Activated naive CD4-positive, alpha-beta T cell treated with anti-CD3 and anti-CD28 coated beads, Interleukin-2, amount 50 U/mL, for 24 hours (primary cell): ENCODE measurements at regions not wholly inside any gene's neighbourhood (a gene's known extent, or its start where the extent isn't known, plus 50 kb on each side); places are given as distances from the start of the nearest gene placed in this dataset.

ENCODE experiments used
- H3K27ac Mint-ChIP-seq: one replicate; pipeline ENCODE4 v1.8.0; 2021; ENCODE audit warnings: mild to moderate bottlenecking, mixed read lengths
- H3K27me3 Mint-ChIP-seq: one replicate; pipeline ENCODE4 v1.8.0; 2021; ENCODE audit warnings: mixed read lengths
- H3K36me3 Mint-ChIP-seq: one replicate; pipeline ENCODE4 v1.8.0; 2021; ENCODE audit warnings: mixed read lengths
- H3K4me1 Mint-ChIP-seq: one replicate; pipeline ENCODE4 v1.8.0; 2021; ENCODE audit warnings: mixed read lengths
- H3K4me3 Mint-ChIP-seq: one replicate; pipeline ENCODE4 v1.8.0; 2021; ENCODE audit warnings: mild to moderate bottlenecking, mixed read lengths
- H3K9me3 Mint-ChIP-seq: one replicate; pipeline ENCODE4 v1.8.0; 2021; ENCODE audit warnings: mixed read lengths

GRCh38 chr4:141411936-141412335 lies 191.2 kb downstream of the ZNF330 start:
- Mint-ChIP-seq H3K27ac (no peak overlapping the region), H3K36me3 (no peaks in the 10 kb centered on the region), H3K27me3 (no peaks in the 10 kb centered on the region), H3K4me3 (no peak overlapping the region), H3K4me1 (no peaks in the 10 kb centered on the region), H3K9me3 (no peaks in the 10 kb centered on the region)

GRCh38 chr4:141413366-141413765 lies 192.7 kb downstream of the ZNF330 start:
- H3K27me3 Mint-ChIP-seq: no peaks in the 10 kb centered on the region
- H3K4me3 Mint-ChIP-seq: no peak overlapping the region
- no peaks in the 10 kb centered on the region for H3K9me3 Mint-ChIP-seq
- no peak overlapping the region for H3K27ac Mint-ChIP-seq
- H3K36me3 Mint-ChIP-seq: no peaks in the 10 kb centered on the region
- H3K4me1 Mint-ChIP-seq: no peaks in the 10 kb centered on the region

- no peaks in the 10 kb centered on the region for H3K9me3 Mint-ChIP-seq
- H3K4me3 Mint-ChIP-seq: no peak overlapping the region
- H3K36me3 Mint-ChIP-seq: no peaks in the 10 kb centered on the region
- no peaks in the 10 kb centered on the region for H3K4me1 Mint-ChIP-seq
- no peak overlapping the region for H3K27ac Mint-ChIP-seq
- H3K27me3 Mint-ChIP-seq: no peaks in the 10 kb centered on the region
Measured at GRCh38 chr4:141415651-141416050, 195.0 kb downstream of the ZNF330 start.

- H3K27me3 Mint-ChIP-seq: no peaks in the 10 kb centered on the region
- H3K27ac Mint-ChIP-seq: no peak overlapping the region
- no peaks in the 10 kb centered on the region for H3K36me3 Mint-ChIP-seq
- H3K9me3 Mint-ChIP-seq: no peaks in the 10 kb centered on the region
- H3K4me1 Mint-ChIP-seq: no peaks in the 10 kb centered on the region
- no peak overlapping the region for H3K4me3 Mint-ChIP-seq
Measured at GRCh38 chr4:141416219-141416618, 195.5 kb downstream of the ZNF330 start.

GRCh38 chr4:141416677-141417363 lies 196.1 kb downstream of the ZNF330 start:
- Mint-ChIP-seq H3K4me3 (no peak overlapping the region), H3K27me3 (no peaks in the 10 kb centered on the region), H3K36me3 (no peaks in the 10 kb centered on the region), H3K27ac (no peak overlapping the region), H3K9me3 (no peaks in the 10 kb centered on the region), H3K4me1 (no peaks in the 10 kb centered on the region)

- Mint-ChIP-seq H3K27me3 (no peaks in the 10 kb centered on the region), H3K4me3 (no peak overlapping the region), H3K4me1 (no peaks in the 10 kb centered on the region), H3K27ac (no peak overlapping the region), H3K36me3 (no peaks in the 10 kb centered on the region), H3K9me3 (peaks cover 1% of the 10 kb centered on the region)
Measured at GRCh38 chr4:141417387-141417786, 196.7 kb downstream of the ZNF330 start.

GRCh38 chr4:141425124-141425523 lies 204.4 kb downstream of the ZNF330 start:
- Mint-ChIP-seq H3K4me1 (no peaks in the 10 kb centered on the region), H3K9me3 (peaks cover 5% of the 10 kb centered on the region), H3K4me3 (no peak overlapping the region), H3K27ac (no peak overlapping the region), H3K36me3 (no peaks in the 10 kb centered on the region), H3K27me3 (no peaks in the 10 kb centered on the region)

GRCh38 chr4:141427726-141428296 lies 207.1 kb downstream of the ZNF330 start:
- Mint-ChIP-seq H3K36me3 (no peaks in the 10 kb centered on the region), H3K27me3 (no peaks in the 10 kb centered on the region), H3K4me3 (no peak overlapping the region), H3K4me1 (no peaks in the 10 kb centered on the region), H3K9me3 (no peaks in the 10 kb centered on the region), H3K27ac (no peak overlapping the region)

- no peaks in the 10 kb centered on the region for H3K36me3 Mint-ChIP-seq
- no peak overlapping the region for H3K27ac Mint-ChIP-seq
- no peaks in the 10 kb centered on the region for H3K4me1 Mint-ChIP-seq
- no peak overlapping the region for H3K4me3 Mint-ChIP-seq
- peaks cover 5% of the 10 kb centered on the region for H3K9me3 Mint-ChIP-seq
- H3K27me3 Mint-ChIP-seq: no peaks in the 10 kb centered on the region
Measured at GRCh38 chr4:141429933-141430332, 206.4 kb upstream of the IL15 start.

- Mint-ChIP-seq H3K4me3 (no peak overlapping the region), H3K27me3 (no peaks in the 10 kb centered on the region), H3K4me1 (no peaks in the 10 kb centered on the region), H3K27ac (no peak overlapping the region), H3K9me3 (peaks cover 5% of the 10 kb centered on the region), H3K36me3 (no peaks in the 10 kb centered on the region)
Measured at GRCh38 chr4:141430686-141431085, 205.7 kb upstream of the IL15 start.

GRCh38 chr4:141432000-141432712 lies 204.2 kb upstream of the IL15 start:
- no peaks in the 10 kb centered on the region for H3K27me3 Mint-ChIP-seq
- peaks cover 5% of the 10 kb centered on the region for H3K9me3 Mint-ChIP-seq
- no peaks in the 10 kb centered on the region for H3K36me3 Mint-ChIP-seq
- H3K4me3 Mint-ChIP-seq: no peak overlapping the region
- H3K27ac Mint-ChIP-seq: no peak overlapping the region
- H3K4me1 Mint-ChIP-seq: no peaks in the 10 kb centered on the region

- Mint-ChIP-seq H3K4me3 (no peak overlapping the region), H3K36me3 (no peaks in the 10 kb centered on the region), H3K27me3 (peaks cover 3% of the 10 kb centered on the region), H3K27ac (no peak overlapping the region), H3K9me3 (peaks cover 5% of the 10 kb centered on the region), H3K4me1 (no peaks in the 10 kb centered on the region)
Measured at GRCh38 chr4:141435446-141436225, 200.7 kb upstream of the IL15 start.

- no peaks in the 10 kb centered on the region for H3K4me1 Mint-ChIP-seq
- no peaks in the 10 kb centered on the region for H3K36me3 Mint-ChIP-seq
- peaks cover 6% of the 10 kb centered on the region for H3K27me3 Mint-ChIP-seq
- H3K9me3 Mint-ChIP-seq: no peaks in the 10 kb centered on the region
- H3K27ac Mint-ChIP-seq: no peak overlapping the region
- H3K4me3 Mint-ChIP-seq: no peak overlapping the region
Measured at GRCh38 chr4:141439223-141439622, 197.2 kb upstream of the IL15 start.

GRCh38 chr4:141447761-141448160 lies 188.6 kb upstream of the IL15 start:
- Mint-ChIP-seq H3K36me3 (no peaks in the 10 kb centered on the region), H3K4me3 (no peak overlapping the region), H3K4me1 (no peaks in the 10 kb centered on the region), H3K27ac (no peak overlapping the region), H3K9me3 (peaks cover 7% of the 10 kb centered on the region), H3K27me3 (peaks cover 1% of the 10 kb centered on the region)

- Mint-ChIP-seq H3K36me3 (no peaks in the 10 kb centered on the region), H3K27me3 (peaks cover 1% of the 10 kb centered on the region), H3K4me3 (no peak overlapping the region), H3K9me3 (peaks cover 8% of the 10 kb centered on the region), H3K27ac (no peak overlapping the region), H3K4me1 (no peaks in the 10 kb centered on the region)
Measured at GRCh38 chr4:141448490-141448889, 187.9 kb upstream of the IL15 start.

GRCh38 chr4:141449927-141450326 lies 186.5 kb upstream of the IL15 start:
- Mint-ChIP-seq H3K27ac (no peak overlapping the region), H3K4me3 (no peak overlapping the region), H3K4me1 (no peaks in the 10 kb centered on the region)

More at GRCh38 chr4:141449927-141450326, 186.5 kb upstream of the IL15 start:
- H3K9me3 Mint-ChIP-seq: peaks cover 13% of the 10 kb centered on the region
- H3K36me3 Mint-ChIP-seq: no peaks in the 10 kb centered on the region
- H3K27me3 Mint-ChIP-seq: no peaks in the 10 kb centered on the region
